ENCODE measurements at regions not wholly inside any gene's neighbourhood (a gene's known extent, or its start where the extent isn't known, plus 50 kb on each side); places are given as distances from the start of the nearest gene placed in this dataset.

- Histone ChIP-seq H3K4me3 (no peak overlapping the region), H3F3A (ENCODE audit: insufficient read depth, low read depth) (no peaks in the 10 kb centered on the region), H3K9me2 (ENCODE audit: insufficient read depth) (no peaks in the 10 kb centered on the region), H3K79me2 (ENCODE audit: low read depth) (no peaks in the 10 kb centered on the region), H3K27me3 (ENCODE audit: insufficient read depth, low read depth) (no peaks in the 10 kb centered on the region), H3K4me1 (replicated peaks; ENCODE audit: insufficient read depth) (peaks cover 9% of the 10 kb centered on the region), H3K36me3 (ENCODE audit: low read depth) (no peaks in the 10 kb centered on the region), H4K20me1 (ENCODE audit: insufficient read depth) (no peaks in the 10 kb centered on the region), H3K4me2 (no peak overlapping the region), H3K27ac (no peak overlapping the region), H2AFZ (no peak overlapping the region), H3K9me3 (ENCODE audit: insufficient read depth, low read depth) (no peaks in the 10 kb centered on the region)
- ChIA-PET POLR2A (ENCODE audit: unreplicated experiment) (no interaction called here), CTCF (no interaction called here)
- TF ChIP-seq CTCF (conservative IDR thresholded peaks at IDR 0.05) (no peak), EZH2 (IDR thresholded peaks at IDR 0.05; ENCODE audit: low read depth) (no peak)
- no peak for DNase-seq
- intact Hi-C loops (cut with micrococcal nuclease; ENCODE audit: unreplicated experiment), result loop anchor here (5.0 kb wide), 1 partner anchor 1346 kb away; the partner anchor contains the start of gene ZC3H12C
- no TSS peak for BruUV-seq (replicated peaks)
Observed at GRCh38 chr11:111438168-111438567, 59.1 kb upstream of the POU2AF1 start.

GRCh38 chr11:111435046-111435698 is 56.1 kb upstream of the POU2AF1 start:
- Histone ChIP-seq H3K4me2 (no peak overlapping the region), H3F3A (ENCODE audit: insufficient read depth, low read depth) (no peaks in the 10 kb centered on the region), H3K9me3 (ENCODE audit: insufficient read depth, low read depth) (no peaks in the 10 kb centered on the region), H3K9me2 (ENCODE audit: insufficient read depth) (no peaks in the 10 kb centered on the region), H2AFZ (no peak overlapping the region), H3K27me3 (ENCODE audit: insufficient read depth, low read depth) (no peaks in the 10 kb centered on the region), H3K27ac (no peak overlapping the region), H4K20me1 (ENCODE audit: insufficient read depth) (no peaks in the 10 kb centered on the region), H3K36me3 (ENCODE audit: low read depth) (no peaks in the 10 kb centered on the region), H3K4me3 (no peak overlapping the region), H3K79me2 (ENCODE audit: low read depth) (no peaks in the 10 kb centered on the region), H3K4me1 (replicated peaks; ENCODE audit: insufficient read depth) (peaks cover 9% of the 10 kb centered on the region)
- DNase-seq, result peak in 1 of 2 experiments; percentile 39
- CTCF ChIA-PET, result no interaction called here
- no TSS peak for BruUV-seq (replicated peaks)
- intact Hi-C loops (cut with micrococcal nuclease; ENCODE audit: unreplicated experiment), result loop anchor here (5.0 kb wide), 1 partner anchor 1343 kb away; the partner anchor contains the start of gene ZC3H12C
- TF ChIP-seq EZH2 (IDR thresholded peaks at IDR 0.05; ENCODE audit: low read depth), result no peak
- TF ChIP-seq CTCF (conservative IDR thresholded peaks at IDR 0.05), result no peak
- POLR2A ChIA-PET (ENCODE audit: unreplicated experiment), result no interaction called here

DNA sequence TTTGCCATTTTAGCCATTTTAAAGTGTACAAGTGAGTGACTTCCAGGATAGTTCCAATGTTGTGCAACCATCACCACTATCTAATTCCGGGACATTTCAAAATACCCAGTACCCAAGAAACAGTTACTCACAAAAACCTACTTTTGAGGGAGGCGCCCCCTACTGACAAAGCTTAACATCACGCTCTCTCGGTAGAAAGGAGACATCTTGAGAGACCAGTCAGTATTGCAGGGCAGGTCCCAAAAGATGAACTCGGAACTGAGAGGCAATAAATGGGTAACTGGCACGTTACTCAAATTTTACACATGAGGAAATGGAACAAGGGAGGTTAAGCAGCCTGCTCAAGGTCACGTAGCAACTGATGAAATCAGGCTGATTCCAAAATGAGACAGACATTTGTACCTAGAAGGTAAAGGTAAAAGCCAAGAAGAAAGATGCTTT is 50.0 kb upstream of the POU2AF1 start:
- no peak overlapping the region for H3K4me3 ChIP-seq
- BruUV-seq (replicated peaks), result no TSS peak
- no peaks in the 10 kb centered on the region for H3K79me2 ChIP-seq (ENCODE audit: low read depth)
- H3K36me3 ChIP-seq (ENCODE audit: low read depth), result no peaks in the 10 kb centered on the region
- H4K20me1 ChIP-seq (ENCODE audit: insufficient read depth), result no peaks in the 10 kb centered on the region
- H2AFZ ChIP-seq, result peak overlapping the region; percentile 42; the same call in 1 of the 2 replicates
- H3K27me3 ChIP-seq (ENCODE audit: insufficient read depth, low read depth), result no peaks in the 10 kb centered on the region
- DNase-seq, result peak; percentile 29 to 55
- TF ChIP-seq CTCF (conservative IDR thresholded peaks at IDR 0.05) (peak; percentile 87), EZH2 (IDR thresholded peaks at IDR 0.05; ENCODE audit: low read depth) (no peak)
- no peak overlapping the region for H3K4me2 ChIP-seq
- CTCF ChIA-PET, result interaction anchor here (1.0 kb wide), 1 partner anchor 148 kb away, joined by 9 read pairs; no protein-coding TSS in a partner anchor
- H3K4me1 ChIP-seq (replicated peaks; ENCODE audit: insufficient read depth), result no peaks in the 10 kb centered on the region
- H3K9me2 ChIP-seq (ENCODE audit: insufficient read depth), result no peaks in the 10 kb centered on the region
- no peak overlapping the region for H3K27ac ChIP-seq
- POLR2A ChIA-PET (ENCODE audit: unreplicated experiment), result no interaction called here
- no peaks in the 10 kb centered on the region for H3K9me3 ChIP-seq (ENCODE audit: insufficient read depth, low read depth)
- intact Hi-C loops (cut with micrococcal nuclease; ENCODE audit: unreplicated experiment), result loop anchor here (5.0 to 10.0 kb wide), 2 partner anchors 197 to 524 kb away; no protein-coding TSS in a partner anchor
- H3F3A ChIP-seq (ENCODE audit: insufficient read depth, low read depth), result no peaks in the 10 kb centered on the region

Measured in PC-9 (cell line).